NCI-H1092 (cell line): ENCODE measurements at regions not wholly inside any gene's neighbourhood (a gene's known extent, or its start where the extent isn't known, plus 50 kb on each side); places are given as distances from the start of the nearest gene placed in this dataset.
"Not testable (repeated sequence)": the region's sequence is repeated elsewhere in the genome, so short reads cannot be mapped to it uniquely, and the experiment has no call there.

ENCODE experiments used
- DNase-seq: peaks from one replicate; lab custom pipeline; 2025; lab: John Stamatoyannopoulos, UW

DNA sequence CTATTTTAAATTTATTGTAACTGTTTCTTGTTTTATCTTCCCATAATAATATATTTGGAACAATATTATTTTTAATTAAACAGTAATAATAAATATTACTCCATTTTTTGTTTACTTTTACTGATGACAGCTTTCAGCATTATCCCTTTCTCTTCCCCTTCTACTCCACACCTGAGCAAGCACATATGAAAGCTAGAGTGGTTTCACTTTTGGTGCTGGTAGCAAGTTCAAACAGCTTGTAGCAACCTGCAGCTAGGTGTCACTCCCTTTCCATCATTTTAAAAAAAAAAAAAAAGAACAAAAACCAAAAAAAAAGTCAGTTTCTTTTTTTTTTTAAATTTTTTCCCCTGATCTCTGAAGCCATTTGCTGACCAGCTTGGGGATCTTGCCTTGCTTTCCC lies 801.8 kb downstream of the CCDC85A start:
- DNase-seq: no peak

DNA sequence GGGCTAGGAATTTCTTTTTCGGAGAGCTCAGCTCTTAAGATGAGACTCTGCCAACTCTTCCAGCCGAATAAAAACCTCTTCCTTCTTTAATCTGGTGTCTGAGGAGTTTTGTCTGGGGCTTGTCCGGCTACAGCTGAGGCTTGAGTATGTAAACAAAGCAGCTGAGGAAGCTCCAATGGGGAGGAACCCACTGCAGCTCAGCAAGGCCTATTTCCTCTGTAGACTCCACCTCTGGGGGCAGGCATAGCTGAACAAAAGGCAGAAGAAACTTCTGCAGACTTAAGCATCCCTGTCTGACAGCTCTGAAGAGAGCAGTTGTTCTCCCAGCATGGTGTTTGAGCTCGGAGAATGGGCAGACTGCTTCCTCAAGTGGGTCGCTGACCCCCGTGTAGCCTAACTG lies 838.7 kb downstream of the CCDC85A start:
- no peak for DNase-seq

DNA sequence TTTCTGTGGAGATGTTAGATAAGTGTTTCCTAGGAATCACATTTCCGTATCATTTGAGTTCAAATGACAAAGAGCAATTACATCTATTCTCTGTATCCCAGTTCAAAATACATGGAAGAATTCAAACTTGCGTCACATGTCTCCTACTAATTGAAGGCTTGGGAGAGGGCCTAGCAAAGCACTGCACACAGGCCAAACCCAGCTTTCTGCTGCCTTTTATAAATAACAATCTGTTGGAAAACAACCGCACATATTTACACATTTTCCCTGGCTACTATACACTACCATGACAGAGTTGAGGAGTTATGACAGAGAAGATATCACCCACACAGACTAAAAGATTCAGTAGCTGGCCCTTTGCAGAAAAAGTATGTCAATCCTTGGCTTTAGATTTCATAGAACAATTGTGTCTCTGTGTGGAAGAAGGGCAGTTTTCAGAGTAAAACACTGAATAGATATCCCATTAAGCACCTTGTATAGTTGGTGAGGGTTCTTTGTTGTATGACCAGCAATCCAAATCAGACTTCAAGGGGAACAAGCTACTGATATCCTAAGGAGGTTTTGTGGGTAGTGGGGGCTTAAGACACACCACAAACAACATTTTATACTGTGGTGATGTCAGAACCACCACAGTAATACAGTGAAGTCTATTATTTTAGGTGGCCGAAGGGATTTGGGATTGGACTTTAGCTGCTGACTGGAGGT lies 861.3 kb downstream of the CCDC85A start:
- no peak for DNase-seq

- DNase-seq: no peak
Observed at GRCh38 chr2:57049273-57049672, 865.5 kb downstream of the CCDC85A start.

DNA sequence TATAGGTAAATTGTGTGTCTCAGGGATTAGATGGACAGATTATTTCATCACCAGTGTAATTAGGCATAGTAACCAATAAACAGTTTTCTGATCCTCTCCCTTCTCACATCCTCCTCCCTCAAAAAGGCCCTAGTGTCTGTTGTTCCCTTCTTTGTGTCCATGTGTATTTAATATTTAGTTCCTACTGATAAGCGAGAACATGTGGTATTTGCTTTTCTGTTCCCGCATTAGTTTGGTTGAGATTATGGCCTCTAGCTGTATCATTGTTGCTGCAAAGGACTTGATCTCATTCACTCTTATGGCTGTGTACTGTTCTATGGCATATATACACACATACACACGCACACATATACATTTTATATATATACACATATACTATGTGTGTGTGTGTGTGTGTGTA lies 866.2 kb downstream of the CCDC85A start:
- no peak for DNase-seq

GRCh38 chr2:57066301-57066700 lies 882.5 kb downstream of the CCDC85A start:
- not testable (repeated sequence) for DNase-seq

DNA sequence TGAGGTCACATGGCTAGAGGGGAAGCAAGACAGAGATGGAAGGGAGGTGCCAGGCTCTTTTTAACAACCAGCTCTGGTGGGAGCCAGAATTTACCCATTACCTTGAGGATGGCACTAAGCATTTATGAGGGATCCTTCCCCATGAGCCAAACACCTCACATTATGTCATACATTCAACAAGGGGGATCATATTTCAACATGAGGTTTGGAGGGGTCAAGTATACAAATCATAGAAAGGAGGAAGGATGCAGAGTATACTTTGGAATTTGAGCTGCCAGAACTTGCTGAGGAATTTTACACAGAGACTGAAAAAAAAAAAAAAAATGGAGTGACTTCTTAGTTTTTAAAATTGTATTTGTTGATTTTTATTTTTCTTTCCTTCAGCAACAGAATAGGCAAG lies 891.4 kb downstream of the CCDC85A start:
- no peak for DNase-seq

GRCh38 chr2:57080035-57080434 lies 896.2 kb downstream of the CCDC85A start:
- no peak for DNase-seq

- no peak for DNase-seq
Observed at GRCh38 chr2:57084697-57085281, 901.0 kb downstream of the CCDC85A start.

DNA sequence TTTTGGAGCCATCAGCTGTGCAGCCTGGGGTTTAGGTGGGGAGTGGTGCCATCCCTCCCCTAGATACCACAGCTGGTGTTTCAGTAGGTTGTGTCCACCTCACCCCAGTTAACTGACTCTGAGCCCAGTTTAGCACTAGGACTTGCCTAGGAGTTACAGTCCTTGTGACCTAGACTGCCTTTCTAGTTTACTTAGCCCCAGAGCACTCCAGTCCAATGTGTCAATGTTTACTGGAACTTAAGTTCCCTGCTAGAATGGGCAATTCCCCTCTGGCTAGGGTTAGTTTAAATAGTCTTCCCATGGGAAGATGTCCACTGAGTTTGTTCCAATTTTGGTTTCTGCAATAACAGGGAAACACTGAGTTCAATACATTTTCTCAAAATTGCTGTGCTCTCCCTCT lies 909.2 kb downstream of the CCDC85A start:
- no peak for DNase-seq

DNA sequence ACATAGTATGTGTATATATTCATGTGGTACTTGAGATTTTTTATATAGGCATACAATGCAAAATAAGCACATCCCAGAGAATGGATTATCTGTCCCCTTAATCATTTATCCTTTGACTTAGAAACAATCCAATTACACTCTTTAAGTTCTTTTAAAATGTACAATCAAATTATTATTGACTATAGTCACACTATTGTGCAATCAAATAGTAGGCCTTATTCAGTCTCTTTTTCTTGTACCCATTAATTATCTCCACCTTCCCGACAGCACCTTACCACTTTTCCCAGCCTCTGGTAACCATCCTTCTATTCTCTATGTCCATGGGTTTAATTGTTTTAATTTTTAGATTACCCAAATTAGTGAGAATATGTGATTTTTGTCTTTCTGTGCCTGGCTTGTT lies 914.1 kb downstream of the CCDC85A start:
- DNase-seq: no peak

GRCh38 chr2:57100436-57100835 lies 916.6 kb downstream of the CCDC85A start:
- DNase-seq: no peak

DNA sequence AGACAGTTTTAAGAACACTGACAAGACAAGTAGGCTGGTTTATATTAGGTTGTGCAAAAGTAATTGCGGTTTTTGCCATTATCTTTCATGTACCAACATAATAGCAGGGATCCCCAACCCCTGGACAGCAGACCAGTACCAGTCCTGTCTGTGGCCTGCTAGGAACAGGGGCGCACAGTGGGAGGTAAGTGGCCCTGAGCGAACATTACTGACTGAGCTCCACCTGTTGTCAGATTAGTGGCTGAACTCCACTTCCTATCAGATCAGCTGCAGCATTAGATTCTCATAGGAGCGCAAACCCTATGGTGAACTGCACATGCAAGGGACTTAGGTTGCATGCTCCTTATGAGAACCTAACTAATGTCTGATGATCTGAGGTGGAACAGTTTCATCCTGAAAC lies 921.9 kb downstream of the CCDC85A start:
- DNase-seq: no peak

DNA sequence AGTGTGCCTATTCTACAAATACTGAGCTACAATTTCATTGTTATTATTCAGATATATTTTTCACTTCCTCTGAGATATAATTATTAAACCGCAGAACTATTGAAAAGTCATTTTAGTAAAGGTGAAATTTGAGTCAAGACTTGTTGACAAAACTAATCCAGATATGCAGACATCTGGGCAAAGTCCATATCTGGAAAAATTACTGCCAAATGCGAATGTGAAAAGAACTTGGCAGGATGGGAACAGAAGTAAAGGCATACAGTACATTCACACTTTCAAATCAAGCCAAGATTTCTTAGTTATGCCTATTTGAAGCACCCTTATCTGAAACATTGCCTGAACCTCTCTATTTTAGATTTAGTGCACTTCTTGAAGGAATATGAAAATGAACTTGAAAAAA lies 923.6 kb downstream of the CCDC85A start:
- DNase-seq: no peak

- no peak for DNase-seq
Observed at GRCh38 chr2:57111531-57111930, 927.7 kb downstream of the CCDC85A start.

GRCh38 chr2:57119141-57119540 lies 927.5 kb upstream of the VRK2 start:
- no peak for DNase-seq

GRCh38 chr2:57126410-57126809 lies 920.2 kb upstream of the VRK2 start:
- DNase-seq: no peak

GRCh38 chr2:57139179-57139578 lies 907.4 kb upstream of the VRK2 start:
- no peak for DNase-seq

GRCh38 chr2:57141269-57141668 lies 905.3 kb upstream of the VRK2 start:
- DNase-seq: no peak

- DNase-seq: no peak
Observed at GRCh38 chr2:57146951-57147350, 899.7 kb upstream of the VRK2 start.

- DNase-seq: no peak
Observed at GRCh38 chr2:57156231-57156924, 890.2 kb upstream of the VRK2 start.

- no peak for DNase-seq
Observed at GRCh38 chr2:57160976-57161375, 885.6 kb upstream of the VRK2 start.

- no peak for DNase-seq
Observed at GRCh38 chr2:57177176-57177575, 869.4 kb upstream of the VRK2 start.
